Activated T-helper 9 cell treated with anti-CD3 and anti-CD28 coated beads, Interleukin-2, amount 50 U/mL, for 16 hours (primary cell): ENCODE measurements at regions not wholly inside any gene's neighbourhood (a gene's known extent, or its start where the extent isn't known, plus 50 kb on each side); places are given as distances from the start of the nearest gene placed in this dataset.

Experiments used
- DNase-seq: peaks from one replicate; pipeline ENCODE4 v3.0.0-alpha.2; 2020; ENCODE audit warnings: low read depth

DNA sequence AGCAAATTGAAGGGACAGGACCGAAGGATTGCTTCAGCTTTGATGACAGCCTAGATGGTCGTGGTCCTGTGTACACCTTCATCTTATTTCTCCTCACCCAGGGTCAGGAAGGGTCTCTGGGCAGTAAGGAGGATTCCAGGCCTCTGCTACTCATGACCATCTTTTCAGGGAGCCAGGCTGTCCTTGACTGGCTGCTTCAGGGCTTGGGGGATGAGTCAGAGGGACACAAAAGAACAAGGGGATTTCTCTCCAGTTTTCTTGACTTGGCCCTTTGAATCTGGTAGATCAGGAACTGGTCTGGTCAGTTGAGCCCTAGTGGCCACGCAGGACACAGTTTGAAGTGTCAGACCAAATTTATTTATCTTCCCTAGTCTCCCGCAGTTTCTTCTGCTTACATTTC, 402.1 kb upstream of the CHD6 start:
- no peak for DNase-seq

DNA sequence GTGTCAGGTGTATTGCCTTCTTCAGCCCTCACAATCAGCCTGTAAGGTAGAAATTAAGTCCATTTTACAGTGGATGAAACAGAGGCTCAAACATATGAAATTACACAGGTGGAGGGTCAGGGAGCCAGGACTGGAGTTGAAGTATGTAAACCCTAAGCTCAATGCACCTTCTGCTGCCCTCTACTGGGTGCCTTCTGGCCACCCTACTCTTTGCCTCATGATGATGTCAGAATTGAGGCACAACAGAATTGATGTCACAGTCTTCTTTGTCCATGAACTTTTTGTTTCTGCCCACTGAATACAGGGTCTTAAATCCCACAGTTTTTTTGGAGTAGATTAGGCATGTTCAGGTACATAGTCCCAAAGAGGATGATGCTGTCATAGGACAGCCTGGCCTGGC, 400.8 kb upstream of the CHD6 start:
- DNase-seq: no peak

DNA sequence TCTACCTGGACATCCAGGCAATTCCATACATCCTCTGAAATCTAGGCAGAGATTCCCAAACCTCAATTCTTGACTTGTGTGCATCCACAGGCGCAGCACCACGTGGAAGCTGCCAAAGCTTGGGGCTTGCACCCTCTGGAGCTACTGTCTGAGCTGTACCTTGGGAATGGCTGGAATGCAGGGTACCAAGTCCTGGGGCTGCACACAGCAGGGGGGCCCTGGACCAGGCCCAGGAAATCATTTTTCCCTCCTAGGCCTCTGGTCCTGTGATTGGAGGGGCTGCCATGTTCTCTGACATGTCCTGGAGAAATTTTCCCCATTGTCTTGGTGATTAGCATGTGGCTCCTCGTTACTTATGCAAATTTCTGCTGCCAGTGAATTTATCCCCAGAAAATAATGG, 391.9 kb upstream of the CHD6 start:
- no peak for DNase-seq

DNA sequence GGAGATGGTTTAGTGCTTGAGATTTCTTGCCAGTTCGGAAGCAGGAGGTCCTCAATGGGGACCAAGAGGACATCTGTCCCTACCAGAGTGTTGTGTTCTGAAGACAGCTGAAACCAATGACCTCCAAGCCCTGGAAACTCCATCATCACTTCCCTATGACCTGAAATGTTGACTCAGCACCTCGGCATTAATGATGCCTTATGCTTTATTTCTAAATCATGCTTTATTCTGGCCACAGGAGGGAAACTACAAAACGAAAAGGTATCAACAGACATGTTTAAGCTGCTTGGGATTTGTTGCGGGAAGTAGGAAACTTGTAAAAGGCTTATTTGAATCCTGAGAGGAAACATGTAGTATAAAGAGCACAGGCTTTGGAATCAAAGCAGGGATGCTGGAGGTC, 389.1 kb upstream of the CHD6 start:
- DNase-seq: no peak

DNA sequence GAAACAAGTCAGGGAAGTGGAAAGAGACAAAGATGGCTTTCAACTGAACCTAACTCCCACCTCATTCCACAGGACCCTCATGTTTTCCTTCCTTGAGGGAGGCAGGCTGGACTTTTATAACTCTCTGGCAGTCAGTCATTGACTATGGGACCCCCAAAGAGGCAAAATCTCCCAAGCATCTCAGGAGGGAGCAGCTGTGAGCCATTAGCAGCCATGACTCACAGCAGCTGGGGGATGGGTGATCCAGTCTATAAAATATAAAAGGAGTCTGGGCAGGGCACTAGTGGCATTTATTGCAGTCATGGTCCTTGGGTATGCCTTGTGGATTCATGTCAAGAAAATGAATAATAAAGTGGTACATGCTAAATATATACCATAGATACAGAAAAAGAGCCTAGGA, 387.0 kb upstream of the CHD6 start:
- DNase-seq: no peak

DNA sequence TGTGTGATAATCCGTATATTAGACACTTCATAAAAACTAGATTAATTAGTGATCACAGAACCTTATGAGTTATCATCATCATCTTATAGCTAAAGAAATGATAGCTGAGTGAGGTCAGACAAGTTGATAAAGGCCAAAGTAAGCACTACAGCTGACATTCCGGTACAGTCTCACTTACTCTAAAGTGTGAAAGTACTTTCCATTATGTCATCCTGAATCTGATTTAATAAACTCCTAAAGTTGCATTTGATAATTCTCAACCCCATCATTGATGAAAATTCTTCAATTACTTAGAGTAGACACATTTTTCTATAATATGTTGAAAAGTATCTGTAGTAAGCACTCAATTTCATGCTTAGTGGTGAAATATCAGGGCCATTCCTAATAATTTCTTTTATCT, 385.2 kb upstream of the CHD6 start:
- DNase-seq: no peak

DNA sequence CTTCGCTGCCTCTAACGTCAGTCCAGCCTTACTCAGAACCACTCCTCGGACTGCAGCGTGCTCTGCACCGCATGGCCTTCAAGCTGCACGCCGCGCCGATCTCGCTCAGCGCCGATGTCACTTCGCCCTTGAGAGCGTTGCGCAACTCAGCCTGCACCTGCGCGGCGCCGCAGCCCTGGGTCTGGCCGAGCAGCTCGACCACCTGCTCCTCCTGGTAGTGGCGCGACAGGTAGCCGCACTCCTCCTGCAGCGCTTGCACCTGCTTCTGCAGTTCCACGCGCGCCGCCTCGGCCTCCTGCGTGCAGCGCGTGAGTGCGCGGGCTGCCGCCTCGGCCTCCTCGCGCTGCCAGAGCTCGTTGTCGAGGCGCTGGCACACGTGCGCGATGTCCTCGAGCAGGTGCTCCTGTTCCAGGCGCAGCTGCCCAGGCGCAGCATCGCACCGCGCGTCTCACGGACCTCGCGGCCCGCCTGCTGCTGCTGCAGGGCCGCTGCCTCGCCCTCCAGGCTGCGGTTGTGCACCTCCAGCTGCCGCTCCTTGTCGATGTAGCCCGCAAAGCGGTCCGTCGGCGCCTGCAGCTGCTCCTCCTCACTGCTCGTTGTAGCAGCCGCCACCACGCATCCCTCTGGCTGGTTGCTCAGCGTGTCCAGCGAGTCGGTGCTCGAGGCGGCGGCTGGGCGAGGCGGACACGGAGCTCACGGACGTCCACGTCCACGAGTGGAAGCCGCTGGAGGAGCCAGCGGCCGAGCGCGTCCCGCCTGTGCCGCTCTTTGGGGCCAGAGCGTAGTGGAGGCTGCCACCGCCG, 380.6 kb upstream of the CHD6 start:
- DNase-seq: no peak

DNA sequence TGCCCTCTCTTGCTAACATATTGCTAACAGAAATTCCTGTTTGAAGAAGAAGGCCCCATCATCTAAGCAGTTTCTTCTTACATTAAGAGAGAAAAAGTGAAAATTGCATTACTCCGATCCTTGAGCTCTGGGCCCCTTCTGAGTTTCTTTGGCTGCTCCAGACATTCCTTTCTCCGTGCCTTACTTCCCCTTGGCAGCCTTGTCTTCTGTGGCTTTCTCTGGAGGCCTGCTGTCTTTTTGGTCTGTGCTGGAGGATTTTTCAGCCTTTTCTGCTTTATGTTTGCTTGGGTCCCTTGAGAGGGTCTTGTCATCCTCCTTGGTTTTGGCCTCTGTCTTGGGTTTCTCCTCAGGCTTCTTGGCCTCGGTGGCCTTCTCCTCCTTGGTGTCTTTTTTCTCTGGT, 378.8 kb upstream of the CHD6 start:
- DNase-seq: no peak

DNA sequence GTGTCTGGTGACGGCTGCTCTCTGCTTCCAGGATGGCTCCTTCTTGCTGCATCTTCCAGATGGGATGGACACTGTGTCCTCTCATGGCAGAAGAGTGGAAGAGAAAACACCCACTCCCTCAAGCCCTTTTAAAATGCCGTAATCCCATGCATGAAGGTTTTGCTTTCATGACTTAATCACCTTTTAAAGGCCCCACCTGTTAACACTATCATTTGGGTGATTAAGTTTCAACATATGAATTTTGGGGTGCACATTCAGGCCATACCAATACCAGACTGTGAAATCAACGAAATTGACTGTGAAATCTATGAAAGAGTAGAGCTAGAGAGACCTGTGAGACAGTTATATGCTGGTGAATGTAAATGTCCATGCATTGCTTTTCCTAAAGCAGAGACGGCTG, 374.3 kb upstream of the CHD6 start:
- no peak for DNase-seq

DNA sequence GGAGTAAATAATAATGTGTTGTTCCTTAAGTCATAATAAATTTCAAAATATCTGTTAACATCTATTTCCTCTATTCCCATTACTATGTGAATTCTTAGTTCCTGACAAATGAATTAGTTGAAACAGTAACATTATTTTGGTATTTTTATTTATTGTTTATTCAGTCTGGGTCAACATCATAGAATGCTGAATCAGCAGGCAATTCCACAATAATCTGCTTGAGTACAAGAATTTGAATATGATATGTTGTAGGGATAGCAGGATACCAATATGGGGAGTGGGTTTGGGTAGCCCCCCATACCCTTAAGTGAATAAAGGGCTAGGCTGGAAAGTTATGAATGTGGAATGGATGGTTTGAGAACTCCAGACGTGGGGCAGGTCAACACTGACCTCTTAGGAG, 373.2 kb upstream of the CHD6 start:
- no peak for DNase-seq

DNA sequence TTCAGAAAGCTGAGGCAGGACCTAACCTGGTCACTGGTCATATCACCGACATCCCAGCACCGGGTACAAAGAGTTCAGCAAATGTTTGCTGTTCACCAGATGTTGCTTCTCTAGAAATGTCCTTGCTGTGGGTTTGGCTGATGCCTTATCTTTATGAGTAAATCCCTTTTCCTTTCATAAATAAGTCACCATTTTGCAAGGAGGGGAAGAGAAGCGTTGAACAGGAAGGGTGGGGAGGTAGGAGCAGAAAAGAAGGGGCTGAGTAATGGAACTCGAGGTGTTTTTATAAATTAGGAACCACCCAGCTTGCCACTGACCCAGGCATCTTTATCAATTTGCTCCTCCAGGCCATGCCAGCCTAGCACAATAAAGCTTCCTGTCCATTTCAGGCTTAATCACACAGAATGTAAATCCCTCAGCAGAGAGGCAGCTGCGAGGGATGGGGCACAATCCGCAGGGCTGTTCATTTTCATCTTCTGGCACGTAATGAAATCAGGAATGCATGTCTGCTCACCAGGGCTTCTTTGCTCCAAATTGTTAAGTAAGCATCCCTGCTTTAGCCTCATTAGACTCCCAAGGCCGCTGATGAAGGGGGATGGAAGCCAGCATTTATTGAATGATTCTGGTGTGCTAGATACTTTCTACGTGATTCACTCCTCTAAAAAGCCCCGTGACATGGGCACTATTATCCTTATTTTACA, 371.9 kb upstream of the CHD6 start:
- DNase-seq: no peak

DNA sequence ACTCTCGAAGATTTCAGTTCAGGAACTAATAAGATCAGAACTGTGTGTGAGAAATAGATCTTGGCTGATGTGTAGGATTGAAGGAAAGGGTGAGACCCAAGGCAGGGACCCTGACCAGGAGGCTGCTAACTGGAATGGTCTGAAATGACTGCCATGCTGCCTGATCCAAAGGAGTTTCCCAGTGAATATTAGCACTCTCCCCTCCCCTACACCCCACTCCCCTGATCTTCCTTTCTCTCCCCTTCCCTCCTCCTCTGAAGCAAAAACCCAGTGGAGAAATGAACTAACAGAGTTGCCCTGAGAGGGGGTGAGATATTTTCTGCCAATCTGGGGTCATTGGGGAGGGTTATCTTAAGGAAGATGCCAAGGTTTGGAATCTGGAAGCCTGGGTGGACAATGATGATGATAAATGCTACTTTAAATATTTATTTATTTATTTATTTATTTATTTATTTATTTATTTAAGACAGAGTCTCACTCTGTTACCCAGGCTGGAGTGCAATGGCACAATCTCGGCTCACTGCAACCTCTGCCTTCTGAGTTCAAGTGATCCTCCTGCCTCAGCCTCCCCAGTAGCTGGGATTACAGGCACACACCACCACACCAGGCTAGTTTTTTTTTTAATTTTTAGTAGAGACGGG, 371.0 kb upstream of the CHD6 start:
- no peak for DNase-seq

DNA sequence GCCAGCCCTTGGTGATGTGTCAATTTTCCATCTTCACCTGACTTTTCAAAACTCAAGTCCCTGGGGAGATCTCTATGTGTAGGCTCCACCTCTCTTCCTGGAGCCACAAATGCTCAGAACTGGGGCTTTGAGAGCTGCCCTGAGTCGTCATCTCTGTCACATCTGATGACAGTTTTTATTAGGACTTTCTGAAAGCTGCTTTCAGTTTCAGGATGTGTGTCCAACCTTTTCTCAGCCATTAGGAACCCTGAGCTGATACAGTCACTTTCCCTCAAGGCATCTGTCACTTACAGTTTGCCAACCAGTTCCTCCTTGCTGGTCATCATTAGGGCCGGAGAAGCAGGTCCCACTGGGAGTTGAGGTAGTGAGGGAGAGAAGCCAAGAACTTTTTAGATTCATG, 365.9 kb upstream of the CHD6 start:
- DNase-seq: no peak

DNA sequence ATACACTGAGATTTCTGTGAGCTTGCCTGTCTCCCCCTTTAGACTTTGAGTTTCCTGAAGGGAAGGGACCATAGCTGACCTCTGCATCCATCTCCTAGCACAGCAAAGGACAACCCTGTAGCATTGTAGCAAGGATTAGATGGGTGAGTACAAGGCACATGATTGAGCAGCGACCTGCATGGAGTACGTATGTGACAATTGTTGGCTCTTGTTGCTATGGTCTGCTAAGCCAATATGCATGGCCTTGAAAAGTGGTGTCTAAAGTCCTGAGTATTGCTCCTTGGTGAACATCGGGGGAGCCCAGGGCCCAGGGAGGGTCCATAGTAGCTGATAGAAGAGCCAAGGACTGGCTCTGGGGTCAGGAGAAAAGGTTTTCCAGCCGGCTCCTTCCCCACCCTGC, 365.0 kb upstream of the CHD6 start:
- no peak for DNase-seq

DNA sequence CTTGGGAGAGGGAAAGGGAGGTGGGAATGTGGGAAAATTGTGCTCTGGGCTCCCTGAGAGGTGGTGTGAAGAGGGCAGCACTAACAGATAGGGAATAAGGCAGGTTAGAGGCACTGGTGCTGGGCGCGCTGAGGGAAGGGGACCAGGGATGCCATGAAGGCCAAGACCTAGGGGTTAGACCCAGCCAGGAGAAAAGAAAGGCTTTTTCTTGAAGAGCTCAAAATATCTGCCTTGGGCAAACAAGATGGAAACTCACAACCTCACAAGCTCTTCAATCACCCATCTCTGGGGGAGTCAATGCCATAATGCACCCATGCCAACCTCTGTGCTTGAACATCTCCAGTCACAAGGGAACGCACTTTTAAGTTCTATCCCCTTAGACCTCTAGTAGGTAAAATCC, 363.6 kb upstream of the CHD6 start:
- DNase-seq: no peak

DNA sequence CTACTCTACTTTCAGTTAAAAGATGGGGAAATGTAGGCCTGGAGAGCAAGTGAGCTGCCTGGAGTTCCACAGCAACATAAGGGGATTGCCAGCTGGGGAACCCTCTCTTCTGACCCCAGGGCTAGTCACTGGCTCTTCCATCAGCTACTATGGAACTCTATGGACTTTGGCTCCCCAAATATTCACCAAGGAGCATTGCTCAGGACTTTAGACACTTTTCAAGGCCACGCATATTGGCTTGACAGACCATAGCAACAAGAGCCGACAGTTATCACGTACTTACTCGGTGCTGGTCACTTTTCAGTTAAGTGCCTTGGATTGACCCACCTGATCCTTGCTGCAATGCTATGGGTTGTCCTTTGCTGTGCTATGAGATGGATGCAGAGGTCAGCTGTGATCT, 360.7 kb upstream of the CHD6 start:
- DNase-seq: no peak

DNA sequence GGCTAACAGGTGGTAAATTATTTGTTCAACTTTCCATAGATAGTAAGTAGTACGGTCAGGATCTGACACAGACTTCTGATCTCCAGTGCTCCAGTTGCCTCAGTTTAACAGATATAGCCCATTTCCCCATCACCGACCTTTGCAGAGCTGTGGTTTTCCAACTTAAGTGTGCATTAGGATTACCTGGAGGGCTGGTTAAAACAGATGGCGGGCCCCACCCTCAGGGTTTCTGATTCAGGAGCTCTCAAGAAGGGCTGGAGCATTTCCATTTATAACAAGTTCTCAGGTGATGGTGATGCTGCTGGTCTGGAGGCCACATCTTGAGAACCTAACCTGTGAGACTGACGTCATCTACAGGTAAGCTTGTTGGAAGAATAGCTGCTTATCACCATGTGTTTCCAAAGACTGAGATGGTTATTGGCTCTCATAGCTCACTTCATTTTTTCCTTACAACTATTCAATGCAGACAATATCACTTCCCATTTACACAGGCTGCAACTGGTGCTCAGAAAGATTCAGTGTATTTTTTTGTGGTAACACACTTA, 360.1 kb upstream of the CHD6 start:
- no peak for DNase-seq

DNA sequence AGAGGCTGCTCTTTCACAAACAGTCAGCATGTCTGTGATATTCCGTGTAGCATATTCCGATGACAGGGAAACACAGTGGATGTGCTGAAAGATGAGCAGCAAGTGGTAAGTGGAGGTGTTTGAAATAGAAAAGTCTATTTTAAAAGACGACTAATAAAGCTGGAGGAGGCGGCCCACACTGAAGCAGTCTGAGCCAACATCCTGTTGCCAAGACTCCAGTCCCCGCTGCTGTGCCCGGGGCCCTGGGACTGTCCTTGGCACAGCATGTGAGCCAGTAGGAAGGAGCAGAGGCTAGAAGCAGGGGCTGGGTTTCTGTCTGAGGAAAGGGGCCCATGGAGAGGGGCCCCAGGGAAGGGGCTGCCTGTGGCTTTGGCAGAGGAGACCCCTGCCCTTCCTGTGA, 351.5 kb upstream of the CHD6 start:
- DNase-seq: no peak

DNA sequence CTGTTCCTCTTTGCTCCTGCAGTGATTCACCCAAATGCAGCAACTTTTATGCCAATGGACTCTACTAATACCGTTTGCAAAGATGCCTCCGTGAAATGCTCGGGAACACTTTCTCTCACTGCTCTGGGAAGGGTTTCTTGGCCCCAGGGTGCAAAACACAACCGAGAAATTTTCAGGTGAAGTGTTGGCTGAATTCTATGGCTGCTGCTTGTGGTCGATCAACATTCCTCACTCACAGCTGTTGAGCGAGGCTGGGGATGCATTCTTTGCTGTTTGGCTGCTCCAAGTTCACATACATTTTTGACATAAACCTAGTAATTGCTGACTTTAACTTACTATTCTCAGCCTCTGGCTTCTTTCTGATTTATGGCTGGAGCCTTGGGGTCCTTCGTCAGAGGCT, 342.0 kb upstream of the CHD6 start:
- DNase-seq: no peak

DNA sequence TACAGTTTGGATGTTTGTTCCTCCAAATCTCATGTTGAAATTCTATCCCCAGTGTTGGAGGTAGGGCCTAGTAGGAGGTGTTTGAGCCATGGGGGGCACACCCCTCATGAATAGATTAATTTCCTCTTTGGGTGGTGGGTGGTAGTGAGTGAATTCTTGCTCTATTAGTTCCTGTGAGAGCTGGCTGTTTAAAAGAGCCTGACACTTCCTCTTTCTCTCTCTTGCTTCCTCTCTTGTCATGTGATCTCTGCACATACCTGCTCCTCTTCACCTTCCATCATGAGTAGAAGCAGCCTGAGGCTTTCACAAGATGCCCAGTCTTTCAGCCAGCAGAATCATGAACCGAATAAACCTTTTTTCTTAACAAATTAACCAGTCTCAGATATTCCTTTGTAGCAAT, 340.2 kb upstream of the CHD6 start:
- no peak for DNase-seq

DNA sequence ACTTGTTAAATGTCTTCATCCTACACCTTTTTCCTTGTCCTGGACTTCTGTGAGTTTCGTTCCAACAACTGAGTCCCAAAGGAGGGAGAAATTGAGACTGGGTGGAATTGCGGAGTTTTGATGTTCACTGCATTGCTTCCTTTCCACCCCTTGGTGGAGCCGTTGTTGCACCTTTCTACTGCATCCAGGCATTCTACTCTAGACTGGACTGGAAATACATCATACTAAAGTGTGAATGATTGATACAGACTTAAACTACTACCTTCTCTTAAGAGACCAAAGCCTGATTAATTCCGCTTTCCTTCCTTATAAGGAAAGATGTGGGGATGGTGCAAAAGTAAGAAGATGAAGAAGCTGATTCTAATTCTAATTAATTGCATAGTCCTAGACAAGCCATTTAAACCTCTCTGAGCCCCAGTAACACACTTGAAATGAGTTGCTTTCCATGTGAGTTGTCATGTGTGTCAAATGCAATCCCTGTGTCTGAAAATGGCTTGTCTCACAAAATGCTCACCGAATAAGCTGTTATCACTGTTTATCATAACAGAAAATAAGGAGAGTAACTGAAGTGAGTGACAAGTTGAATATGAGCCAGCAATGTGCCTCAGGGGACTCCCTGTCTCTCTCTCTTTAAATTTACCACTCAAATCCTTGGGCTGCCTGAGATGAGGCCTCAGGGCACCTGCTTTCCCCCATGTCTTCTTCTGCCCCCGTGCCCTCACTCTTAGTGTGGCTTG, 338.3 kb upstream of the CHD6 start:
- DNase-seq: no peak

DNA sequence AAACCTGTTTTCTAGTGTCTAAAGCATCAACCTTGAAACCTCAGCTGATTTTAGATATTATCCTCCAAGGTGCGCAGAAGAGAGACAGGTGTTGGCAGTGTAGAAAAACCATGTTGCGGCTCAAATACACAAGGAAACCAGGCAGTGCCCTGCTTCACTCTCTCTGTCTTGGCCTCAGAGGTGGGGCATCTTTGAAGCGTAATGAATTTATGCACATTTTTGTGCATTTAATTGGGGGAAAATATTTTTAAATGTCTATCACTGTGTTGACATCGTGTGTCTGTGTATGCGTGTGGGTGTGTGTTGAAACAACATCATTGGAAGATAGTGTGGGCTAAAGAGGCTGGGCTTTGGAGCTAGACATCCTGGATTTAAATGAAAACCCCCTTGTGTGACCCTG, 334.0 kb upstream of the CHD6 start:
- DNase-seq: no peak

DNA sequence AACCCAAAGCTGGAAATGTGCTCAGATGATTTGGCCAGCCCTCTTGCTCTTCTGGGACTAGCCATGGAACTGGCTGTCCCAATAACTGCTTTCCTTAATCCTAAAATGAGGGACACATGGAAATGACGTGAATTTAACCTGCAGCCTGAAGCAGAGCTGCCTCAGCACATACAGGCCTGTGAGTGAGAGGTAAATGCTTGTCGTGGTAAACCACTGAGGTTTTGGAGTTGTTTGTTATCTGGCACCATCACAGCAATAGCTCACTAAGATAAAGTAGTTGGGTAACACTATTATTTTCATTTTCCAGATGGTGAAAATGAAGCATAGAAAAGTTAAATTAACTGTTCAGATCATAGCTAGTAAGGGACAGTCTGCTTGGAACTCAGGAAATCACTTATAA, 333.4 kb upstream of the CHD6 start:
- DNase-seq: no peak
